ENCODE measurements at regions not wholly inside any gene's neighbourhood (a gene's known extent, or its start where the extent isn't known, plus 50 kb on each side); places are given as distances from the start of the nearest gene placed in this dataset.
"Not testable (repeated sequence)": the region's sequence is repeated elsewhere in the genome, so short reads cannot be mapped to it uniquely, and the experiment has no call there.

DNA sequence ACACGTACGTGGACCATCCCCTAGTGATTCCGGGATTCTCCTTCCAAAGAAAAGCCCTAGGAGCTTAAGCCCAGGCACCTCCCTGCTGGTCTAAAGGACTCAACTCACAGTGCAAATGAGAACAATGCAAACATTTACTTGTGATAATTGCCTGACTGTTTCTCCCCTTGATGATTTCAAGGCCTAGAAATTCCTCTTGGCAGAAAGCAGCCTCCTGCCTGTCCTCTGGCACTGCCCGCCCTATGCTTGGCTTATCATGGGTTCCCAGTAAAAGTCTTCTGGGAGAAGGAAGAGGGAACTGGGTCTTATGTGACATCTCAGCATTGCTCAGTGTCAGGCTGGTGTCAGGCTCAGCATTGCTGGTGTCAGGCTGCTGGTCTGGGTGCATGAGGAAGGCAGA lies 351.8 kb downstream of the SHANK2 start:
- 20 to 100% (median 96%) methylated on average over 1 to 4 of the region's 4 CpGs; no CpG with 5 or more reads in 5 of the 10 experiments for WGBS, 10 experiments
- Histone ChIP-seq H3K4me1 (replicated peaks in 1 of 2) (peaks cover 0 to 10% of the 10 kb centered on the region in 2 donors), H3K27ac (no peak overlapping the region), H3K4me3 (no peak overlapping the region)
- in situ Hi-C loops (cut with MboI; ENCODE audit: low pct_unique_long_range_greater_than_20kb in 2 of 9, low sequenced_read_pairs in 9 of 9, unreplicated experiment in 9 of 9) = no loop called here
- ATAC-seq (replicated peaks in 6 of 8) = no peak

DNA sequence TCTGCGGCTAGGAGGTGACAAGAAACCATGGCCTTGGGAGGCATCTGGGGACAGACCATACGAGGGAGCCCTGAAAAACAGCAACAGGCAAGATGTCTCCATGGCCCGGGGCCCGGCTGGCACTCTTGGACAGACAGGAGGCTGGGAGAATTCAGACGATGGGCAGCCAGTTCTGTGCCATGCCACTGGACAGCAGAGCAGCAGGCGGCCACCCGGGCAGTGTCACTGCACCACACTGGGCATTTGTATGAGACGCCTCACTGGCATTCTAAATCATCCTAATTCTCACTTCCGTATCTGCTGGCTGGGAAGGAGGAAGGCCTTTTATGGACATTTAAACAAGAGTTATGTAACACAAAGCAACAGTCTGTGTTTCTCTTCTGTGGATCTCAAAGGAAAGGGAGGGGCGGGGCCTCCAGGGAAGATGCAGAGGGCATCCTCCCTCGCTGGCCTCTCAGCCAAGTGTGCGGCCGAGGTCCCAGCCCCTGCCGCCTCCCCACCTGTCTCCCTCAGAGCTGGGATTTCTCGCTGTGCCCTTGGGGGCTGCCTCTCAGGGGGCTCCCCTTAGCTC lies 350.3 kb downstream of the SHANK2 start:
- ATAC-seq (replicated peaks in 6 of 8) = peak in 5 of 8 experiments; percentile 88 to 95 (median 92)
- no peak overlapping the region for H3K4me3 ChIP-seq
- no peak overlapping the region for H3K27ac ChIP-seq
- in situ Hi-C loops (cut with MboI; ENCODE audit: low pct_unique_long_range_greater_than_20kb in 2 of 9, low sequenced_read_pairs in 9 of 9, unreplicated experiment in 9 of 9) = no loop called here
- 20 to 100% (median 74%) methylated on average over 1 to 6 of the region's 15 CpGs; no CpG with 5 or more reads in 2 of the 10 experiments for WGBS, 10 experiments
- H3K4me1 ChIP-seq (replicated peaks in 1 of 2) = peaks cover 0 to 10% of the 10 kb centered on the region in 2 donors

DNA sequence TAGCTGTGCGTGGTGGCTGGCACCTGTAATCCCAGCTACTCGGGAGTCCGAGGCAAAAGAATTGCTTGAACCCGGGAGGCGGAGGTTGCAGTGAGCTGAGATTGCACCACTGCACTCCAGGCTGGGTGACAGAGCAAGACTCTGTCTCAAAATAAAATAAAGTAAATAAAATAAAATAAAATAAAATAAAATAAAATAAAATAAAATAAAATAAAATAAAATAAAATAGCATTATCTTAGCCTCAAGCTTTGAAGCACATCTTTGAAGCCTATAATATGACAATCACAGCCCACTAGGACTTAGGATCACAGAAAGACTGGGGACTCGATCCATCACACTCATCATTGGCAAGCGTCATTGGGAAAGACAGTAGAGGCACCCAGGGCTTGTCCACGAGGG lies 349.1 kb downstream of the SHANK2 start:
- H3K4me1 ChIP-seq (replicated peaks in 1 of 2) = peaks cover 0 to 10% of the 10 kb centered on the region in 2 donors
- in situ Hi-C loops (cut with MboI; ENCODE audit: low pct_unique_long_range_greater_than_20kb in 2 of 9, low sequenced_read_pairs in 9 of 9, unreplicated experiment in 9 of 9); H3K4me3 ChIP-seq; H3K27ac ChIP-seq; ATAC-seq (replicated peaks in 6 of 8): not testable (repeated sequence)
- 52 to 100% (median 80%) methylated on average over 1 to 8 of the region's 8 CpGs; no CpG with 5 or more reads in 1 of the 10 experiments for WGBS, 10 experiments

DNA sequence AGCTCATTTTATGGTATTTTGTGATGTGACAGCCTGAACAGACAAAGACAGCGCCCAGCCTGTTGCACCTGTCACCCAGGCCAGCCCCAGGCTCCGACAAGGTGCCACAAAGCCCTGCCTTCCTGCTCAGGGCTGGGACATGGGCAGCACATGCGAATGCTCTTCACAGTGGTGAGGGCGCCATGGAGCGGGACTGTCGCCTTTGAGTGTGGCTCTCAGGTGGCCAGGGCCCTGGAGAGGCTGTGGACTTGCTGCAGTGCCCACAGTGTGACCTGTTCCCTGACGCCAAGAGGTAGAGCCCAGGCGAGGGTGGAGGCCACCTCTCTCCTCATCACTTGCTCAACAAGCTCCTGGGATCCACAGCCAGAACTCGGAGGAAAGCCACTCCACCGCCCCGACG lies 346.3 kb downstream of the SHANK2 start:
- in situ Hi-C loops (cut with MboI; ENCODE audit: low pct_unique_long_range_greater_than_20kb in 2 of 9, low sequenced_read_pairs in 9 of 9, unreplicated experiment in 9 of 9) = no loop called here
- WGBS, 10 experiments = 10 to 95% (median 82%) methylated on average over 1 to 7 of the region's 12 CpGs; no CpG with 5 or more reads in 4 of the 10 experiments
- no peak for ATAC-seq (replicated peaks in 6 of 8)
- Histone ChIP-seq H3K27ac (no peak overlapping the region), H3K4me1 (replicated peaks in 1 of 2) (peaks cover 0 to 10% of the 10 kb centered on the region in 2 donors), H3K4me3 (no peak overlapping the region)

DNA sequence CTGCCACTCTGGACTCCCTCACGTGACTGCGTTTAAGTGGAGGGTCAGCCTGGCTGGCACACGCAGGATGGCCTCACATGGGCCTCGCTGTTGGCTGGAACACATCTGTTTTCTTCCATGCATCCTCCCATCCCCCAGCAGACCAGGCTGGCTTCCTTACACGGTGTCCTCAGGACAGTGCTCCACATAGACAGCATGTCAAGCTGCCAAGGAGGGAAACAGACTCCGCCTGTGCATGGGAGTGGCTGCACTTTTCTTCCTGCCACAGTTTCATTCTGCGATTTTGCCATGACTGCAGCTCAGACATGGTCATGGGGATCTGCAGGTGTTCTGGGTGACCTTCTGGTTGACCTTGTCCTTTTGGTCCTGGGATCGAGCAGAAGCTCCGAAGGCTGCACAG lies 344.2 kb downstream of the SHANK2 start:
- no peak overlapping the region for H3K4me3 ChIP-seq
- no peak overlapping the region for H3K27ac ChIP-seq
- peaks cover 0 to 3% of the 10 kb centered on the region in 2 donors for H3K4me1 ChIP-seq (replicated peaks in 1 of 2)
- 0 to 100% (median 61%) methylated on average over 1 to 6 of the region's 9 CpGs; no CpG with 5 or more reads in 3 of the 10 experiments for WGBS, 10 experiments
- ATAC-seq (replicated peaks in 6 of 8) = no peak
- in situ Hi-C loops (cut with MboI; ENCODE audit: low pct_unique_long_range_greater_than_20kb in 2 of 9, low sequenced_read_pairs in 9 of 9, unreplicated experiment in 9 of 9) = no loop called here

DNA sequence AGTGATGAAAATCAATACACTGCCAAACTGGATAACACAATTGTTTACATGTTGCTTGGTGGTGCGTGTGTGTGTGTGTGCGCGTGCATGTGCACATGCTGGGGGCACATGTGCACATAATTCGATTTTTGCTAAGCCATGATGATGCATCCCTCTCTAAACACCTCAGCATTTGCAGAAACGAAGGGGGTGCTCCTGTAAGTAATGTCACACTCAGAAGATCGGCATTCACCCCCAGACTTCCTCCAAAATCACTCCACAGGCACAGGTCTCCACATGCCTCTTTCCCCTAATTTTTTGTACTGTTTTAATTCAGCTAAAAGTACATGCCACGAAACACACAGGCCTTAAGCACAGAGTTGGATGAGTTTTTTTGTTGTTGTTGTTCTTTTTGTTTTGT lies 341.5 kb downstream of the SHANK2 start:
- Histone ChIP-seq H3K27ac (no peak overlapping the region), H3K4me1 (replicated peaks in 1 of 2) (peaks cover 3 to 24% of the 10 kb centered on the region in 2 donors), H3K4me3 (no peak overlapping the region)
- in situ Hi-C loops (cut with MboI; ENCODE audit: low pct_unique_long_range_greater_than_20kb in 2 of 9, low sequenced_read_pairs in 9 of 9, unreplicated experiment in 9 of 9) = no loop called here
- no peak for ATAC-seq (replicated peaks in 6 of 8)
- WGBS, 10 experiments = 0 to 92% (median 18%) methylated on average over 1 to 7 of the region's 7 CpGs; no CpG with 5 or more reads in 1 of the 10 experiments

DNA sequence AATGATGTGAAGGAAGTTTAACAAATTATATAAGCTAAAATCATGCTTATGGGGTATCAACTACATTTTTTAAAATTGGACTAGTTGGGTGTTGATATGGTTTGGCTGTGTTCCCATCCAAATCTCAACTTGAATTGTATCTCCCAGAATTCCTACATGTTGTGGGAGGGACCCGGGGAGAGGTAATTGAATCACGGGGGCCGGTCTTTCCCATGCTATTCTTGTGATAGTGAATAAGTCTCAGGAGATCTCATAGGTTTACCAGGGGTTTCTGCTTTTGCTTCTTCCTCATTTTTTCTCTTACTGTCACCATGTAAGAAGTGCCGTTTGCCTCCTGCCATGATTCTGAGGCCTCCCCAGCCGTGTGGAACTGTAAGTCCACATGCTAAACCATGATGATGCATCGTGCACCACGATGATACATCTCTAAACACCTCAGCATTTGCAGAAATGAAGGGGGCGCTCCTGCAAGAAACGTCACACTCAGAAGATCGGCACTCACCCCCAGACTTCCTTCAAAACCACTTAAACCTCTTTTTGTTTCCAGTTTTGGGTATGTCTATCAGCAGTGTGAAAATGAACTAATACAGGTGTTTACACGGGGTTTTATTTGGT lies 340.0 kb downstream of the SHANK2 start:
- ATAC-seq (replicated peaks in 6 of 8) = no peak
- peaks cover 7 to 33% of the 10 kb centered on the region in 2 donors for H3K4me1 ChIP-seq (replicated peaks in 1 of 2)
- WGBS, 10 experiments = 28 to 97% (median 78%) methylated on average over 1 to 11 of the region's 11 CpGs
- in situ Hi-C loops (cut with MboI; ENCODE audit: low pct_unique_long_range_greater_than_20kb in 2 of 9, low sequenced_read_pairs in 9 of 9, unreplicated experiment in 9 of 9) = no loop called here
- no peak overlapping the region for H3K27ac ChIP-seq
- no peak overlapping the region for H3K4me3 ChIP-seq

DNA sequence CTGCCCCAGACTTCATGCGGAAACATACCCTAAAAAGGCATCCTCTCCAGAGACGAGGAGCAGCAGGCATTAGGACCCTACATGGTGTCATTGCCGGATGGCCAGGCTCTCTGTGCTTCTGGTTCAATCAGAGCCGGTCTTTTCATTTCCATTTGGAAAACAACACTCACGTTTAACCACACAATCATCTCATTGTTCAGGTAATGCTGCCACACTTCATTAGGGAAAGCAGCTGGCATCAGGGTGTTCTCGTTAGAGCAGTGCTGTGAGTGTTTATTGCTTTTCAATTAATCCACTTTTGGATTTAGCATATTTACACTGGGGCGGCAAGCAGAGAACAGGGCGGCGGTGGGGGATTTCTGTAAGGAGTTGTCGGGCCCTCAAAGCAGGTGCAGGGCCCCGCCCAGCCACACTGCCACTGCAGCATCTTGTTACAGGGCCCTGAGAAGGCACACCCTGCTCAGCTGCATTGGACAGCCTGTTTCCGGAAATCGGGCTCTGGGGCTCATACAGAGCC lies 338.6 kb downstream of the SHANK2 start:
- Histone ChIP-seq H3K27ac (no peak overlapping the region), H3K4me3 (no peak overlapping the region), H3K4me1 (replicated peaks in 1 of 2) (peaks cover 7 to 33% of the 10 kb centered on the region in 2 donors)
- peak in 7 of 8 experiments; percentile 46 to 74 (median 66) for ATAC-seq (replicated peaks in 6 of 8)
- in situ Hi-C loops (cut with MboI; ENCODE audit: low pct_unique_long_range_greater_than_20kb in 2 of 9, low sequenced_read_pairs in 9 of 9, unreplicated experiment in 9 of 9) = no loop called here
- WGBS, 10 experiments = 17 to 60% (median 30%) methylated on average over 1 to 13 of the region's 13 CpGs; no CpG with 5 or more reads in 2 of the 10 experiments

DNA sequence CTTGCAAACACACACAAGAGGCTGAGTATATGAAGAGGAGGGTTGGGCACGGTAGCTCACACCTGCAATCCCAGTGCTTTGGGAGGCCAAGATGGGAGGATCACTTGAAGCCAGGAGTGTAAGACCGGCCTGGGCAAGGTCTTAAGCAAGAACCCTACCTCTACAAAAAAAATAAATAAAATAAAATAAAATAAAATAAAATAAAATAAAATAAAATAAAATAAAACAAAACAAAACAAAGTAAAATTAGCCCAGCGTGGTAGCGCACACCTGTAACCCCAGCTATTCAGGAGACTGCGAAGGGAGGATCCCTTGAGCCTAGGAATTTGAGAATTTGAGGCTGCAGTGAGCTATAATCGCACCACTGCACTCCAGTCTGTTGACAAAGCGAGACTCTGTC lies 337.9 kb downstream of the SHANK2 start:
- Histone ChIP-seq H3K4me1 (replicated peaks in 1 of 2) (peaks cover 7 to 33% of the 10 kb centered on the region in 2 donors), H3K27ac (no peak overlapping the region), H3K4me3 (no peak overlapping the region)
- WGBS, 10 experiments = 49 to 97% (median 85%) methylated on average over 3 to 7 of the region's 7 CpGs; no CpG with 5 or more reads in 1 of the 10 experiments
- in situ Hi-C loops (cut with MboI; ENCODE audit: low pct_unique_long_range_greater_than_20kb in 2 of 9, low sequenced_read_pairs in 9 of 9, unreplicated experiment in 9 of 9) = no loop called here
- ATAC-seq (replicated peaks in 6 of 8) = no peak

DNA sequence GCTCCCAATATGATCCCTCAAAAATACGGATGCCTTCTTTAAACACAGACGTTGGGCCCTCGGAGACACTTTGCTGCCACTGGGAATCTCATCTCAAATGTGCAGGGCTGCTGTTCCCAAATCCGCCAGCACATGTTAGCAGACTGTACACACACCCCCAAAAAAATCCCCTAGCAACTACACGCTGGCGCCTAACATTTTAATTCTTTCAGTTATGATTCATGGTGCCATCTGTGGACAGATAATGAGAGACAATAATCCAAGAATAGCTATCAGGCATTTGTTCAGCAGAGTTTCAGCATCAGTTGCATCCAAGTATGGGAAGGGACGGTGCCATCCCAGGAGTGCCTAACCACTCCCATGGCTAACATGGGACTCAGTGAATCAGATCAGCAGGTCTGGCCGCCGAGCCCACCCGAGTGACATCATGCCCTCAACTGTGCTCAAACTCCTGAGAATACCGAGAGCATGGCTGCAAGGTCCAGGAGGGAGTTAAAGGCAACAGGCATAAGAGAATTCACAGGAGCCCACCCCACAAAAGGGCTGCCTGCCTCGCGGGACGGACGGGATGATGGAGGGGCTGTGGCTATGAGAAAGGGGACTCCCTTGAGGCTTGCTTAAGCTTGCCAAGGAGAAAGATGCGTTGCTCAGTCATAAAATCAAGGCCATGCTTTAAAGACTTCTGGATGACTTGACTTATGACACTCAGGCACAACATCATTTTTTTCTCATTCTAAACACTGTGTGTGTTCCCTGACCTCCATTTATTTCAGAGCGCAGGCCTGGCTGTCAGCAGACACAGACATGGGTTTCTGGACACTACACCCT lies 337.0 kb downstream of the SHANK2 start:
- 0 to 100% (median 68%) methylated on average over 2 to 12 of the region's 17 CpGs; no CpG with 5 or more reads in 2 of the 10 experiments for WGBS, 10 experiments
- in situ Hi-C loops (cut with MboI; ENCODE audit: low pct_unique_long_range_greater_than_20kb in 2 of 9, low sequenced_read_pairs in 9 of 9, unreplicated experiment in 9 of 9) = no loop called here
- H3K4me3 ChIP-seq = no peak overlapping the region
- peak in 6 of 8 experiments; percentile 25 to 73 (median 50) for ATAC-seq (replicated peaks in 6 of 8)
- no peak overlapping the region for H3K27ac ChIP-seq
- H3K4me1 ChIP-seq (replicated peaks in 1 of 2) = peaks cover 7 to 33% of the 10 kb centered on the region in 2 donors

DNA sequence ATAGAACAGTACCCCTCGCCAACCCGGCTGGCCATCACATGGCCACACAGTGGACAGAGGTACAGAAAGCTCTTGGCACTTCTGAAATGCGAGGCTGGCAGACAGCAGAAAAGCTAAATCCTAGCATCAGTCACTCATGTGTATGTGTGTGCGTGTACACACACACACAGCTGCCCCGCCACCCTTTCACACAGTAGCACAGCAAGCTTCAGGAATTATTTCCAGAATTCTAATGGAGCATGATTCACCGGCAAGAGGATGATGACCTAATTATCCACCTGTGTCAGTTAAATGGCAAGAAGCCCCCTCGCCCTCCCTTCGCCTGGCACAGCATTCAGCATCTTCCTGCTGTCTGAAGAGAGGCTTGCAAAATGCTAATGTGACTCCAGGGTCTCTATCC lies 336.0 kb downstream of the SHANK2 start:
- Histone ChIP-seq H3K27ac (no peak overlapping the region), H3K4me1 (replicated peaks in 1 of 2) (peaks cover 7 to 33% of the 10 kb centered on the region in 2 donors), H3K4me3 (no peak overlapping the region)
- in situ Hi-C loops (cut with MboI; ENCODE audit: low pct_unique_long_range_greater_than_20kb in 2 of 9, low sequenced_read_pairs in 9 of 9, unreplicated experiment in 9 of 9) = no loop called here
- WGBS, 10 experiments = 0 to 100% (median 73%) methylated on average over 1 to 8 of the region's 8 CpGs; no CpG with 5 or more reads in 1 of the 10 experiments
- peak in 5 of 8 experiments; percentile 42 to 77 (median 73) for ATAC-seq (replicated peaks in 6 of 8)

DNA sequence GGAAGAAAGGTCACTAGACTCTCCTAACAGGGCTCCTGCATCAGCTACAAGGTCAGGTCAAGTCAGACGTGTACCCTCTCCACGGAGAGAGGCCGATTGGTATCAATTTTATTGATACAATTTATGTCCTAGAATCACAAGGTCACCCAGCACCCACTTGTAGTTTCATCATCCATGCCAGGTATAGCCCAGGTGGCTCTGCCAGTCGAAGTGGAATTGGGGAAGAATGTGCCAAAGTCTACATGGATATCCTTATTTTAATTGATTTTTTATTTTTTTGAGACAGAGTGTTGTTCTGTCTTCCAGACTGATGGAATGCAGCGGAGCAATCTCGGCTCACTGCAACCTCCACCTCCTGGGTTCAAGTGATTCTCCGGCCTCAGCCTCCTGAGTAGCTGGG lies 334.1 kb downstream of the SHANK2 start:
- Histone ChIP-seq H3K4me1 (replicated peaks in 1 of 2) (peaks cover 7 to 30% of the 10 kb centered on the region in 2 donors), H3K4me3 (no peak overlapping the region), H3K27ac (no peak overlapping the region)
- in situ Hi-C loops (cut with MboI; ENCODE audit: low pct_unique_long_range_greater_than_20kb in 2 of 9, low sequenced_read_pairs in 9 of 9, unreplicated experiment in 9 of 9) = no loop called here
- 0 to 100% (median 50%) methylated on average over 1 to 4 of the region's 7 CpGs; no CpG with 5 or more reads in 3 of the 10 experiments for WGBS, 10 experiments
- no peak for ATAC-seq (replicated peaks in 6 of 8)

DNA sequence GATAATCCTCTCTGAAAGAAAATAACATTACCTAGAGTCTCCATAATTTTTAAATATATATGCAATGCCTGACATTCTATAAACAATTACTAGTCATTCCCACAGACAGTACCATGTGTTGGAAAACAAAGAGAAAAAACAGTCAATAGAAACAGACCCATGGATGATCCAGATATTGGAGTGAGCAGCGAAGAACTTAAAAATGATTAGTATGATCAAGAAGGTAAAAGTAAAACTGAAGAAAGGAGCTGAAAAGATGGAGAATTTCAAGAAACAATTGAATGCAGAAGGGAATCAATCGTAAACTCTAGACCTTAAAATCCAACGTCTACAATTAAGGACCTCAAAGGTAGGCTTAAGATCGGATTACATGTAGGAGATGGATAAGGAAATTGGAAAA lies 330.6 kb downstream of the SHANK2 start:
- in situ Hi-C loops (cut with MboI; ENCODE audit: low pct_unique_long_range_greater_than_20kb in 2 of 9, low sequenced_read_pairs in 9 of 9, unreplicated experiment in 9 of 9) = no loop called here
- ATAC-seq (replicated peaks in 6 of 8) = no peak
- Histone ChIP-seq H3K27ac (no peak overlapping the region), H3K4me3 (no peak overlapping the region), H3K4me1 (replicated peaks in 1 of 2) (no peaks in the 10 kb centered on the region)
- WGBS, 10 experiments = 17 to 95% (median 87%) methylated on average over 2 to 4 of the region's 4 CpGs
